GM21576 (cell line): ENCODE measurements at regions not wholly inside any gene's neighbourhood (a gene's known extent, or its start where the extent isn't known, plus 50 kb on each side); places are given as distances from the start of the nearest gene placed in this dataset.

Experiments used
- ATAC-seq: cut with Tn5 transposase; IDR thresholded peaks from one replicate; pipeline ENCODE4 v1.9.1; 2021; ENCODE audit warnings: mild to moderate bottlenecking, moderate library complexity; ENCODE audit not compliant: unreplicated experiment

DNA sequence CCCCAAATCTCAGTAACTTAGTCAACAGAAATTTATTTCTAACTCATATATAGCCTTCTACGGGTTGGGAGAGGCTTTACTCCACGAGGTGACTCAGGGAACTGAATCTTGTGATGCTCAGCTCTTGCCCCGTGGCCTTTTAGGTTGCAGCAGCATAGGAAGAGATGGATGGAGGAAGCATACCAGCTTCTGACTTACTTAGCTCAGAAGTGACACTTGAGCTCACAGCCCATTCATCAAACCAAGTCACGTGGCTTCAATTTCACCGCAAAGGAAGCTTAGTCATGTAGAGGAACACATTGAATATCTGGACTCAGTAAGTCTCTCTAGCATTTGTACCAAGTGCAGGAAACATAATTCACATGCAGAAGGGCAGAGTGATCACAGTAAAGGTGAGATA lies 124.1 kb upstream of the KCNN2 start:
- no peak for ATAC-seq

GRCh38 chr5:114238771-114239313 lies 123.0 kb upstream of the KCNN2 start:
- no peak for ATAC-seq

- ATAC-seq: no peak
Observed at GRCh38 chr5:114243281-114243971, 118.4 kb upstream of the KCNN2 start.

DNA sequence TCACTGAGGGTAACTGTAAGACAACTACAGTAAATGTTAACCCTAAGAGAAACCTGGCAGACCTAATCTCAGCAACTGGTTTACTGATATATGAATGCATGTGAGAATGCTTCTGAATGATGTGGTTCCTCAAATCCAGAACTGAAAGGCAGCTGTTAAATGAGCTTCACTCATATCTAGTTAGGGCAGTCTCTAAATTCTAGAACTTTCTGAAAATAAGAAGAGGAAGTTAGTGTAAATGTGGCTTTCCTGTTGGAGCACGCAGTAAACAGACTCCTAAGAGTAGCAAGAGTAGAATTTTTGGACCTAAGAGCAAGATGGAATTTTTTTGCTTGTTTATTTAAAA lies 117.9 kb upstream of the KCNN2 start:
- peak; percentile 89 for ATAC-seq

DNA sequence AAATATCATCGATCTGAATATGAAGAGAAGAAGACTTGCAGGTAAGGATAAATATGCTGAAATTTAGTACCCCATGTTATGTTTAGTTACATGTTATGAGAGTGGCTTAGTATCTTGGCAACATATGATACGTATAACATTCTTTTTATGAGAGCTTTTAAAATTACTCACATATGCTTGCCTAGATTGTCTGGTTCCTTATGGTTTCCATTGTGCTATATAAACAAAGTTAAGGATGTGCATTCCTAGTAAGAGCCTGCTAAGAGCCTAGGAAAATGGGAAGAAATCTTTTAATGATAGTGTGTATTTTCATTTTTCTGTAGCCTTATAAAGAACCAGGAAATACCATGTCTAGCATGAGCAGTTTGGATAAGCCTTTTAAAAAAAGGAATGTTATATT lies 112.0 kb upstream of the KCNN2 start:
- ATAC-seq: no peak

DNA sequence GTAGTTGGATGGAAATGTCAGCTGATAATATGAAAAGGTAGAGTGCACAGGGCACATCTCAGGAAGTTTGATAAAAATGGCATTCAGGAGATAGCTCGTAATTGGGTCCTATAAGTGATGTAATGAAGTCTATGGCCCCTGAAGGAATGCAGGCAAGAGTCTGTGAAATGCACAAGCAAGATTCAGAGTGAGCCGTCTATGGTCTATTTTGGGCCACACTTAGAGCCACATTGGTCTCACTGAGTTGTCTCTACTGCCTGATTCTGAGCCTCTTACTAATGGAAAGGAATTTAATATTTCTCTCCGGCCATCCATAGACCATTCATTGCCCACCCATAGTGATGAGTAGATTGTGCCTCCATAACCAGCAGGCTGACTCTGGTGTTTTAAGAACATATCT lies 111.3 kb upstream of the KCNN2 start:
- ATAC-seq: no peak

DNA sequence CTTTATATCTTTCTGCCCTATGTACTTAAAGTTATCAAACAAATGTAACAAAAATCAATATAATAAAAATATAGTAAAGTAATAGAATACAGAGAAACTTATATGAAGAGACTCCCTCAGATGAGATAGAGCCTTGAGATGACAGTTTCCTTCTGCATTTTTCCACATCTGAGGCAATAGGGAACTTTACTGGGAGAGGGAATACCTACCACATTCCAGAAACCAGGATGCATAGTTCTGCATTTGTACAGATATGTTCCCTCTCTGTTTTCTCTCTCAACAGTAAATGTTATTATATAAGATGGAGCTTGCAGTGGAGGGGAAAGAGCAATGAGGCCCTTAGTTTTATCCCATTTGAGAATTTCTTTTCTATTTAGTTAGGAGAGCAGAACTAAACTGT lies 109.6 kb upstream of the KCNN2 start:
- no peak for ATAC-seq

GRCh38 chr5:114255260-114255659 lies 106.6 kb upstream of the KCNN2 start:
- no peak for ATAC-seq

DNA sequence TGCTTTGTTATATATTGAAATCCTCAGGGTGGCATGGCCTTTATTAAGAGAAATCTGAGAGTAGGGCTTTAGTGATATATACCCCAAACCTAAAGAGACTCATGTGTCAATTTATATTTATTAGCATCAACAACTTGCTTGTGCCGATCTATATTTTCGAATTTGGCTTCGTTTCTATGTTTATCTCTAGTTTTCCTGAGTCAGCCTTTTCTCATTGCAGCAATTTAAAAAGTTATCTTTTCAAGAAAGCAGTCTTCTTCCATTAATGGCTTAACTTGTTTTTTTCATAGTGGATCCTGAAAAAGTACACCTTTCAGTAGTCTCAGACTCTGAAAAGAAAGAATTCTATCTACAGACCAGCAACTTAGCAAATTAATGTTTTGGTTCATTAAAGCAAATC lies 99.9 kb upstream of the KCNN2 start:
- ATAC-seq: no peak

- ATAC-seq: no peak
Observed at GRCh38 chr5:114265432-114266060, 96.3 kb upstream of the KCNN2 start.

DNA sequence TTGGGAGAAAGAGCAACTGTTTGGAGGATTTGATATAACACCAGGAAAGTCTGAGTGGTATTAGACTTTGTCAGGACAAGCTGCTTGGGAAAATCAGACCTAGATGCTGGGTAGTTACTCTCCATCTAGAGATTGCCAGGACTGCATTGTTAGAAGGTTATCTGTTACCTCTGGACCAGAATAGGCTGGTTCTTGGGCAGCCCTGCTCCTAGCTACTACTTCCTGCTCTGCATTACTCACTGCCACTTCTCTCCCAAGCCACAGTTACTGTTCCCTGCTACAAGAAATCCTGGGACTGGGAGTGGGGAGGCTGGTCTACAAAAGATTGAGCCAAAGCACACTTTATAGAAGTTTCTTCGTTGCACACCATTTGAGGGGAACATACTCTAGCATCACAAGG lies 95.5 kb upstream of the KCNN2 start:
- no peak for ATAC-seq

- ATAC-seq: no peak
Observed at GRCh38 chr5:114296191-114296590, 65.7 kb upstream of the KCNN2 start.

DNA sequence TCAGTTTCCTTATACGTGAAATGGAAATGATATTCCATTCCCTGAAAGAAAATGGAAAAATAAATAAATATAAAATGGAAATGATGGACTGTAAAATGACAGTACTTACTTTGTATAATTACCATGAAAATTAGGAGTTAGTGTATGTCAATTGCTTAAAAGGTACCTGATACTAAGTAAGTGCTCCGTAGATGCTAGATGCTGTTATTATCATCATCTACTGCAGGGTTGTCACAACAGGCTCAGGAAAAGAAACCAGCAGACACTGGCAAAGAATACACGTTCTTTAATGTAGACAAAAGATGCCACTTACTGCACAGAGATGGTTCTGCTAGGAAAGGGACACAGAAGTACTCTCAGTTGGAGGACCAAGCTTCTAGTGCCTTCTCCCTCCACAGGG lies 64.0 kb upstream of the KCNN2 start:
- no peak for ATAC-seq

DNA sequence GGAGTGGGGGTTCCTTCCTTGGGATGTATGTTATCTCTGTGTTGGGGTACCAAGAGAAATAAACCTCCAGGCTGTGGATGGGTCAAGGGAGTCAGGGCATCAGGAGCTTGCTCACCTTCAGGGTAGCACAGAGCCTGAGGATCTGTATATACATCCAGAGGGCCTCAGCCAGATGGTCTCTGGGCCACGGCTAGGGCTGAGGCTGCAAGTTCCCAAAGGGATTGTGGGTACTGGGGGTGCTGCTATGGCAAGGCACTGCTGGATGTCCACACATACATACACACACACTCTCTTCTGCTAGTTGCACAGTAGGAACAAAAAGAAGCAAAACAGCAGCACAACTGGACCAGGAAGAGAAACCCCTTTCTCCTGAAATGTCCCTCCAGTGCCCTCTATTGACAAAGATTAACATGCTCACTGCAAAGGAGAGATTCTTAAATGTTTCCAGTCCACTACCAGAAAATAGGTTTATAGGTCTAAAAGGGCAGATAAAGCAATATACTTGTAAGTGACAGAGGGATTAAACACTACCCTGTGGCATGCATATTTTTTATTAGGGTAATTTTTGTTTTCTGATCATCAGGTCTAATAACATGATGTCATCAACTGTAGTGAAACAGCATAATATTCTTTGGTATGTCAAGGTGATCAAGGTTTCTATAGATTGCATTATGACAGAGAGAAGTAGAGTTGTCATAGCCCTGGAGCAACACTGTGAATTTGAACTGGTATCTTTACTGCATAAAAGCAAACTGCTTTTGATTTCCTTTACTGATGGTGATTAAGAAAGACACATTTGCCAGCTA lies 56.3 kb upstream of the KCNN2 start:
- peak; percentile 66 for ATAC-seq

DNA sequence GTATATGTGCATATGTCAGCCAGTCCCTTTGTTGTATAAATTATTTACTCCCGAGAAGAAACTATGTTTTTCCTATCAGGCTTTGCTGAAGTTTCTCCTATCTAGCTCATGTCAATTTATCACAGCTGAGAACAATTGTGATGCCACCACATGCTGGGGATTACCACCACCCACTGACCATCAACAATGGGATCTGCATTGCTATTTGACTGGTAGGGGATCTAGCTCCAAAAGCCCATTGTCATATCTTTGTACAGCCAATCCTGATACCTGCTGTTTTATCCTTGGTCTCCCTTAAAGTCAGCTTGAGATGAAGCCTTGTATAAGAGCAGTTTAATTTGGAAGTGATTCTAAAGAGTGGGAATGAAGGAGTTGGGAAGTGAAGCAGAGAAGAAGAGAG lies 53.9 kb upstream of the KCNN2 start:
- no peak for ATAC-seq

GRCh38 chr5:114308508-114308907 lies 53.4 kb upstream of the KCNN2 start:
- no peak for ATAC-seq

GRCh38 chr5:114310666-114311065 lies 51.2 kb upstream of the KCNN2 start:
- ATAC-seq: no peak

DNA sequence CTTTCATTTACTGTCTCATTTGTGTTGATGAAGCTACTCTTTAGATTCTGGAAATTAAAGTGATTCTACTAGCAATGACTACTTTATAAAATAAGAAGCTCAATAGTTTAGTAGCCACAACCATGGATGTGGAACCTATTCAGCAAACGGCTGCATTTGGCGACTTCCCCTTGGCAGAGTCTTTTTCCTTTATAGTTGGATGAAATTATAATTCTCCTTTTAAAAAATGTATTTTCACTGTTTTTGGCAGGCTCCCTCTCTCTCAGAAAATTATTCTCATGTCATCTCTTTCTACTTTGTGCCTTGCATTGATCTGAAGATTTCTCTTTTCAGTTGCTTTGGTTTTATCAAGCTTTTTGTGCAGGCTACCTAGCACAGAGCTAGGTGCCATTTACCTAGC lies 50.6 kb upstream of the KCNN2 start:
- no peak for ATAC-seq

- ATAC-seq: no peak
Observed at GRCh38 chr5:114311968-114312367, 49.9 kb upstream of the KCNN2 start.
